ENCODE measurements at regions not wholly inside any gene's neighbourhood (a gene's known extent, or its start where the extent isn't known, plus 50 kb on each side); places are given as distances from the start of the nearest gene placed in this dataset.

GRCh38 chr10:78861529-78862327 lies 207.0 kb upstream of the ZMIZ1 start:
- intact Hi-C loops (cut with DNase I; ENCODE audit: low total_unique reads) = no loop called here
- H3K4me3 ChIP-seq = no peak overlapping the region

GRCh38 chr10:78862328-78862640 lies 206.5 kb upstream of the ZMIZ1 start:
- no peaks in the 10 kb centered on the region for H3K27me3 ChIP-seq
- intact Hi-C loops (cut with DNase I; ENCODE audit: low total_unique reads) = no loop called here
- H3K4me3 ChIP-seq = no peak overlapping the region
- no peak for DNase-seq
- H3K4me1 ChIP-seq = peaks cover 6% of the 10 kb centered on the region
- TF ChIP-seq POLR2A (IDR thresholded peaks at IDR 0.05) = no peak
- TF ChIP-seq, protein P1, sequence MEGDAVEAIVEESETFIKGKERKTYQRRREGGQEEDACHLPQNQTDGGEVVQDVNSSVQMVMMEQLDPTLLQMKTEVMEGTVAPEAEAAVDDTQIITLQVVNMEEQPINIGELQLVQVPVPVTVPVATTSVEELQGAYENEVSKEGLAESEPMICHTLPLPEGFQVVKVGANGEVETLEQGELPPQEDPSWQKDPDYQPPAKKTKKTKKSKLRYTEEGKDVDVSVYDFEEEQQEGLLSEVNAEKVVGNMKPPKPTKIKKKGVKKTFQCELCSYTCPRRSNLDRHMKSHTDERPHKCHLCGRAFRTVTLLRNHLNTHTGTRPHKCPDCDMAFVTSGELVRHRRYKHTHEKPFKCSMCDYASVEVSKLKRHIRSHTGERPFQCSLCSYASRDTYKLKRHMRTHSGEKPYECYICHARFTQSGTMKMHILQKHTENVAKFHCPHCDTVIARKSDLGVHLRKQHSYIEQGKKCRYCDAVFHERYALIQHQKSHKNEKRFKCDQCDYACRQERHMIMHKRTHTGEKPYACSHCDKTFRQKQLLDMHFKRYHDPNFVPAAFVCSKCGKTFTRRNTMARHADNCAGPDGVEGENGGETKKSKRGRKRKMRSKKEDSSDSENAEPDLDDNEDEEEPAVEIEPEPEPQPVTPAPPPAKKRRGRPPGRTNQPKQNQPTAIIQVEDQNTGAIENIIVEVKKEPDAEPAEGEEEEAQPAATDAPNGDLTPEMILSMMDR (IDR thresholded peaks at IDR 0.05) = no peak
- no peak overlapping the region for H3K27ac ChIP-seq
- no peaks in the 10 kb centered on the region for H3K36me3 ChIP-seq (ENCODE audit: low read depth, missing control alignments)
- H3K9me3 ChIP-seq = no peaks in the 10 kb centered on the region
- WGBS, 2 donors = 85 to 89% methylated on average over 4 of the region's 4 CpGs

More at GRCh38 chr10:78861529-78862327, 207.0 kb upstream of the ZMIZ1 start:
- Histone ChIP-seq H3K36me3 (ENCODE audit: low read depth, missing control alignments) (no peaks in the 10 kb centered on the region), H3K4me1 (peaks cover 6% of the 10 kb centered on the region), H3K27me3 (no peaks in the 10 kb centered on the region), H3K27ac (no peak overlapping the region), H3K9me3 (no peaks in the 10 kb centered on the region)
- no peak for TF ChIP-seq POLR2A (IDR thresholded peaks at IDR 0.05)
- TF ChIP-seq, protein P1 (IDR thresholded peaks at IDR 0.05) = no peak
- DNase-seq = no peak
- 80 to 92% methylated on average over 2 to 5 of the region's 5 CpGs for WGBS, 2 donors

- intact Hi-C loops (cut with DNase I; ENCODE audit: low total_unique reads) = no loop called here
- DNase-seq = no peak
- 85 to 94% methylated on average over 9 of the region's 9 CpGs for WGBS, 2 donors
- H3K27ac ChIP-seq = no peak overlapping the region
- H3K9me3 ChIP-seq = no peaks in the 10 kb centered on the region
- no peaks in the 10 kb centered on the region for H3K36me3 ChIP-seq (ENCODE audit: low read depth, missing control alignments)
- H3K27me3 ChIP-seq = no peaks in the 10 kb centered on the region
- TF ChIP-seq, protein P1 (IDR thresholded peaks at IDR 0.05) = no peak
- no peak for TF ChIP-seq POLR2A (IDR thresholded peaks at IDR 0.05)
- peaks cover 6% of the 10 kb centered on the region for H3K4me1 ChIP-seq
- no peak overlapping the region for H3K4me3 ChIP-seq
Measured at GRCh38 chr10:78863140-78863905, 205.4 kb upstream of the ZMIZ1 start.

DNA sequence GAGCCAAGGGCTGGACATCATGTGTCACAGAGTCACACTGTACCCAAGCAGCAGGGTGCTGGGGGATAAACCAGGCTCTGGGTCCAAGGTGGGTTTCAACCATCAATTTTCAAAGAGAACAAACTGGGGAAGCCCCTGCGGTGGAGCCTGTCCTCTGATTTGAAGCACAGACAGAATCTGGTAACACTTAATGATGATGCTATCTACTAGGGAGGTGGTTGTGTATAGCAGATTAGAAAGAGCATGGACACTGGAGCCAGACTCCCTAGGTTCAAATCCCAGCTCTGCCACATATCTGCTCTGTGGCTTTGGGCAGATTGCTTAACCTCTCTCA lies 204.9 kb upstream of the ZMIZ1 start:
- DNase-seq = no peak
- no peaks in the 10 kb centered on the region for H3K27me3 ChIP-seq
- 100% methylated on average over 1 of the region's 1 CpG for WGBS, 2 donors
- TF ChIP-seq POLR2A (IDR thresholded peaks at IDR 0.05) = no peak
- TF ChIP-seq, protein P1 (IDR thresholded peaks at IDR 0.05) = no peak
- H3K4me1 ChIP-seq = peaks cover 6% of the 10 kb centered on the region
- no peaks in the 10 kb centered on the region for H3K9me3 ChIP-seq
- H3K4me3 ChIP-seq = no peak overlapping the region
- H3K36me3 ChIP-seq (ENCODE audit: low read depth, missing control alignments) = no peaks in the 10 kb centered on the region
- H3K27ac ChIP-seq = no peak overlapping the region
- intact Hi-C loops (cut with DNase I; ENCODE audit: low total_unique reads) = no loop called here

Data from testis (tissue), 2 donors.